GM19455 (cell line): ENCODE measurements at regions not wholly inside any gene's neighbourhood (a gene's known extent, or its start where the extent isn't known, plus 50 kb on each side); places are given as distances from the start of the nearest gene placed in this dataset.

Source experiments
- ATAC-seq: cut with Tn5 transposase; IDR thresholded peaks from one replicate; pipeline ENCODE4 v1.9.1; 2021; ENCODE audit not compliant: unreplicated experiment

- ATAC-seq = no peak
Observed at GRCh38 chr11:11757909-11758308, 83.9 kb upstream of the USP47 start.

GRCh38 chr11:11756718-11757117 lies 85.1 kb upstream of the USP47 start:
- no peak for ATAC-seq

- ATAC-seq = no peak
Observed at GRCh38 chr11:11755871-11756270, 85.9 kb upstream of the USP47 start.

DNA sequence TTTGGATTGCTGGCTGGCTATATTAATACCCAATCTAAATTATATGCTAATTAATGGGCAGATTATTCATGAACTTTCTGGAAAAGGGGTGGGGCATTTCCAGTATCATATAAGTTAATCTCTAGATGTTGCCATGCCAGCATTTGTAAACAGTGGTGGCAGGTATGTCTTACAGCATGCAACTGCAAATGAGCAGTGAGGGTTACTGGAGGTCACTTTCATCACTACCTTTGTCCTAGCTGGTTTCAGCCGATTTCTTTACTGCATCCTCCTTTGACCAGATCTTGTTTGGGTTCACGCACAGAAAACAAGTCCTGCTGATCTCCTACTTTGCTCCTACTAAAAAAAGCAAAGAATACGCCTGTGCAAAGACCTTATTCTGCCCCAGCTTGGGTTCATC lies 89.1 kb upstream of the USP47 start:
- ATAC-seq = no peak

DNA sequence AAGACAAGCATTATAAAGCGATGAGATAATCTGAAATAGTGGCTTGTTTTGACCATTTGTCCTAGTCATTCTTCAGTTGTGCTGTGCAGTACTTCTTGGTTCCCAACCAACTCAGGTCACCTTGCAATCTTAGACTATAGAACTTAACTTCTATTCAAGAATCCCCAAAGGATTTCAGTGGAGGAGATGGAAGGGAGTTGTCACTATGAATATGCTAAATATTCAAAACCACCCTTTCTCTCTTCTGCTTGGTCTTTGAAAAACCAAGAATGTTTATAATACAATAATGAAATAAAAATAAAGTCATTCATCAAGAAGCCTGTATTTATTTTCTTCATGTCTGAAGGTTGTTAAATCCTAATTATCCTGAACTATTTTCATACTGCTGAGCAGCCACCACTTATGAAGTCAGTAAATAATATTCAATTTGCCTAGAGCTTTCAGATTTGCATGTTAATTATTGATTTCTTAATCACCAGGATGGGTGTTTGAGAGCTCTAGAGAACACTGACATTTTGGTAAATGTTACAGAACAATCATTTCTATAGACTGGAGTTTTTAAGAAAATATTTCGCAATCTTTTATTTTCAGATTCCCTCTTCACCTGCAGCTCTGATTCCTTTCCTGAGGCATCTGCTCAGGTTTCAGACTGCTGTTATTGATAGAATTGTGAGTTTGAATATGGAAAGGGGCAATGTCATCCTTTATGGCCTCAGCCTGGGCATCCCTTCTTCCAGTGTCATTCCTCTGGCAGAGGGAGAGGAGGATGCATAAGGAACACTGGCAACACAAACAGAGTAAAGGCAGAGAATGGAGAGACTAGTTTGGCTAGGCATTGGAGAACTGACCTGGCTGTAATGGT lies 91.5 kb upstream of the USP47 start:
- ATAC-seq = no peak

DNA sequence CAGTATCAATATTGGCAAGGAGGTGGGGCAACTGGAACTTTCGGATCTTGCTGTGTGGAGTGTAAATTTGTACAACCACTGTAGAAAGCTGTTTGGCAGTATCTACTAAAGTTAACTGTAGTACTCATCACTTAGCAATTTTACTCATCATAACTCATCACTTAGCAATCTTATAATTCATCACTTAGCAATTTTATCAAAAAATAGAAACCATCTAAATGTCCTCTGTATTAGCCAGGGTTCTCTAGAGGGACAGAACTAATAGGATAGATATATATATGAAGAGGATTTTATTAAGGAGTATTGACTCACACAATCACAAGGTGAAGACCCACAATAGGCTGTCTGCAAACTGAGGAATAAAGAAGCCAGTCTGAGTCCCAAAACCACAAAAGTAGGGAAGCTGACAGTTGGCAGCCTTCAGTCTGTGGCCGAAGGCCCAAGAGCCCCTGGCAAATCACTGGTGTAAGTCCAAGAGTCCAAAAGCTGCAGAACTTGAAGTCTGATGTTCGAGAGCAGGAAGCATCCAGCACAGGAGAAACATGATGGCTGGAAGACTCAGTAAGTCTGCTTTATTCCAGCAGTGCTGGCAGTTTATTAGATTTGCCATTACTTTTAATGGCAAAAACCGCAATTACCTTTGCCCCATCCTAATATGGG lies 92.9 kb upstream of the USP47 start:
- no peak for ATAC-seq

- ATAC-seq = no peak
Observed at GRCh38 chr11:11747570-11747969, 94.2 kb upstream of the USP47 start.

DNA sequence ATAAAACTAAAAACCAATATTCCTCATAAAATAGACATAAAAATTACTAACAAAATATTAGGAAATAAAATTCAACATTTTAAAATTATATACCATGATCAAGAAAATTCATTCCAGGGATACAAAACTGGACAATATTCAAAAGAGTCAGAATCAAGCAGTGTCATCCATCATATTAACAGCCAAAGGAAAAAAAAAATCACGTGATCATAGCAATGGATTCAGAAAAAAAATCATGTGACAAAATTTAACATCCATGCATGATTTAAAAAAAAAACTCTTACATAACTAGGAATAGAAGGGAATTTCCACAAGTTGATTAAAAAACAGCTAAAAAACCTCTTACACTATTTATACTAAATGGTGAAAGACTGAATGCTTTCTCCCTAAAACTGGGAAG lies 95.3 kb upstream of the USP47 start:
- no peak for ATAC-seq

DNA sequence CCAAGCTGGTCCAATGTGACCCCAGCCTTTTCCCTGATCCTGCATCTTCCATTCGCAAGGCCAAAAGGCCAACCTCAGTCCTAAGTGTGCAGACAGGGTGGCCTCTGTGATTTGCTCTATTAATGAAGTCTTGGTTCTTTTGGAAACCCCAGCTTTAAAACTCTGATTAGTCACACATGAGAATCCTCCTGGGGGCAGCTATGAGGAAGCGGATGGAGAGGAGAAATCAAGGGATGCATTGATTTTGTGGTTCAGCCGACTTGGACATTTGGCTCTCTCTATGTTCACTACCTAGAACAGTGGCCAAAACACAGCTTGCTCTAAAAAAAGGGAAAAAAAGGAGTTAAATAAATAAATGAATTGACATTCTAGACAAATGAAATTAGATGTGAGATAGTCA lies 98.6 kb upstream of the USP47 start:
- no peak for ATAC-seq

- no peak for ATAC-seq
Observed at GRCh38 chr11:11742486-11742885, 99.3 kb upstream of the USP47 start.

- no peak for ATAC-seq
Observed at GRCh38 chr11:11740836-11741235, 100.9 kb upstream of the USP47 start.

- ATAC-seq = no peak
Observed at GRCh38 chr11:11740073-11740702, 101.6 kb upstream of the USP47 start.

- ATAC-seq = no peak
Observed at GRCh38 chr11:11738370-11738769, 103.4 kb upstream of the USP47 start.

- no peak for ATAC-seq
Observed at GRCh38 chr11:11735586-11735985, 106.2 kb upstream of the USP47 start.

DNA sequence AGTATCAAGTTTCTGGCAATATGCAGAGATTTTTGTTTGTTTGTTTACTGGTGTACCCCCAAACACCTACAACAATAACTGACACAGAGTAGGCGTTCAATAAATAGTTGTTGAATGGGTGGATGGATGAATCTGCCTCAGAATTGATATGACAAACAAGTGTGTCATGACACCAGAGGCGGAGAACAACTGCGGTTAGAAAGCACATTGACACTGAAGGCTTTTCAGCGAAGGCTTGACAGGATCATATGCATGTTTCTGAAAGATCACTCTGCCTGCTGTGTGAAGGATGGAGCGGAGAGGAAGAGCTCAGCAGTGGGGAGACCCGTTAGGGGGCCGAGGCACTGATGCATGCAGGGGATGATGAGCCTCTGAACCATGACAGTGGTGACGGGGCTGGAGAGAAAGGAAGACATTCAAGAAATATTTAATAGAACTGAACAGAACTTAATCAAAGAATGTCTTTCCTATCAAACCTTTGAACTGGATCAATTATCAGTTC lies 108.5 kb upstream of the USP47 start:
- no peak for ATAC-seq

DNA sequence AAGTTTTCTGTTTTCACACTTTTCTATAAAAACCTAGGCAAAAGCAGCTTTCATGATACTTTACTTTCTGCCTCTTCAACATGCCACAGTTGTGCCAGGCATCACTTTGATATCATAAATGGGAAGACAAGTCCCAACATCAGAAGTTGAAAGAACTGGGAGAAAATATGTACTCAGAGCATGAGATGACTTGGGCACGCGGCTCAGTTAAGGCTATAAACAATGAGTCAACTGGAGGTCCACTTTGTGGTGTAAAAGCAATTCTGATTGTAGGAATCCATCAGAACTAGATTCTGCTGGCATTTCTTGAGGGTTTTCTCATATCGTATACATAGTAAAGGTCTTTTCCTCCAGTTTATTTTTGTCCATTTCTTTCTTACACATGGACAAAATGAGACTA lies 109.7 kb upstream of the USP47 start:
- ATAC-seq = no peak

DNA sequence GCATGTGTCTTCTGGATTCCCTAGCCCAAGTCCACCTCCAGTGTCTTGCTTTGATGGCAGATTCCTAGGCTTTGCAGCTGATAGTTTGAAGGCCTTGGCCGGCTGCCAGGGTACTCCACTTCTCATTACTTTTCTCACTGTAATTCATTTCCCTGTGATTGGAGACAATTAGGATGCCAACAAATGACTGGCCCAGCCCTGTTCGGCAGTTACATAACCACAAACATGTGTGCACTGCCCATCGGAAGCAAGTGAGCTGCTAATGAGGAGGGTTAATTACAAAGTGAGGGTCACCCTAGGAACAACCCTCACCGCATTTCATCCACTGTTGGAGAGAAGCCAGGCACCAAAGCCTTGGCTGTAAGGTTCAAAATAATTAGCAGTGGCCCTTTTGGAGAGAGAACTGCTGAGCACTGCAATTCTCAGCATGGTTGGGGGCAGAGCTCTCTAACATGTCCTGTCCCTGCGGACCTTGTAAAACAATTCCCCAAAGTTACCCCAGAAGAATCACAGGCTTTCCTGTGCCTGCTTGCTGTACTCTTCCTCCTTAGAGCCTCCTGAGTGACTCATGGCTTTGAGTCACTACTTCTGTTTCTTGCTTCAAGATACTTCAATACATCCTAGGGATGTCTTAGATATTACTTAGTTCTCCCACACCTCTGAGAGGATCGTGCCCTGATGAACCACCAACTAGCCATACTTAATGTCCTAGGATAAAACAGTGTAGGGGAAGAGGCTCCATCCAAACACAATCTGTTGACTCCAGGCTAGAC lies 109.7 kb upstream of the GALNT18 start:
- no peak for ATAC-seq

DNA sequence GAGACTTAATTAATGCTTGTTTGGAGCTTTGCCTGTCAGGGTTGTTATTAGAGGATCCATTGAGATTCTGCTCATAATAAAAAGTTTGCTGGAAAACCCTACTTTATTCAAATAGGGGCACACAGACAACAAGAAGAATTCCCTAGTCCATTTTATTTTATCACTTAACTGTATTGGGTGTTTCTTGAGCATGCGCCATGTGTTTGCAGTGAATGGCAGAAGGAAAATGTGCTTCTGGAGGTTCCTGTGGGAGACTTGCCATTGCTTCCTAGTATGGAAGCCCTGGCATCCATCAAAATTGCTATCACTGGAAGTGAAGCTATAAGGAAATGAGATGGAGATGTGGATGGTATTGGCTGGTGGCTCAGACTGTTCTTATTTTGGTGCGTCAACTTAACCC lies 106.6 kb upstream of the GALNT18 start:
- ATAC-seq = no peak

- no peak for ATAC-seq
Observed at GRCh38 chr11:11725438-11725837, 103.6 kb upstream of the GALNT18 start.

GRCh38 chr11:11724994-11725393 lies 103.2 kb upstream of the GALNT18 start:
- no peak for ATAC-seq

DNA sequence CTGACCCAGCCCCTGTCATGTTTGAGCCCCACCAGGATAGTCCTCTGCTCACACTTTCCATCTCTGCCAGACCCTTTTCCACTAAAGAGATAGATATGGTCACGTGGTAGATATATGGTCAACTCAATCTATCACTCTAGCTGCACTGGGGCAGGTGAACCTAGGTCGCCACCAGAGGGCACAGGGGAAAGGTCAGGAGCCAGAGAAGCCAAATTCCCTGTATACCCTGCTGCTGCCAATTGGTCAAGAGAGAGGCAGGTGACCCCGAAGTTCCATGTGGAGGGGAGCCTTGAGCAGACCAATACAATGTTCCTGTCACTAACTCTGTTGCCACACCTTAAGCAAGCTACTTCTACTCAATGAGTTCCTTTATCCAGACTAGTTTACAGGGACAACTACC lies 101.1 kb upstream of the GALNT18 start:
- ATAC-seq = no peak
